ENCODE measurements at regions not wholly inside any gene's neighbourhood (a gene's known extent, or its start where the extent isn't known, plus 50 kb on each side); places are given as distances from the start of the nearest gene placed in this dataset.

GRCh38 chr1:79196211-79196610 is 189.7 kb upstream of the ADGRL4 start:
- H3K9me3 ChIP-seq, result no peaks in the 10 kb centered on the region
- intact Hi-C loops (cut with DNase I), result no loop called here
- no peak overlapping the region for H3K4me3 ChIP-seq
- no peak overlapping the region for H3K27ac ChIP-seq
- no peaks in the 10 kb centered on the region for H3K36me3 ChIP-seq
- TF ChIP-seq POLR2A (IDR thresholded peaks at IDR 0.05), result no peak
- TF ChIP-seq CTCF (IDR thresholded peaks at IDR 0.05), result no peak
- H3K27me3 ChIP-seq, result no peaks in the 10 kb centered on the region
- WGBS, 2 donors, result 80 to 83% methylated on average over 2 of the region's 2 CpGs
- H3K4me1 ChIP-seq, result no peaks in the 10 kb centered on the region
- no peak for DNase-seq

- 23 to 29% methylated on average over 7 of the region's 7 CpGs for WGBS, 2 donors
- DNase-seq, result no peak
- no peaks in the 10 kb centered on the region for H3K27me3 ChIP-seq
- no peak for TF ChIP-seq CTCF (IDR thresholded peaks at IDR 0.05)
- intact Hi-C loops (cut with DNase I), result no loop called here
- H3K4me3 ChIP-seq, result no peak overlapping the region
- no peak overlapping the region for H3K27ac ChIP-seq
- H3K4me1 ChIP-seq, result no peaks in the 10 kb centered on the region
- H3K9me3 ChIP-seq, result no peaks in the 10 kb centered on the region
- no peaks in the 10 kb centered on the region for H3K36me3 ChIP-seq
These were observed 186.9 kb upstream of the ADGRL4 start for GRCh38 chr1:79193211-79194079.

GRCh38 chr1:79190074-79190473 is 183.5 kb upstream of the ADGRL4 start:
- no peak for DNase-seq
- WGBS, 2 donors, result 57 to 62% methylated on average over 1 of the region's 1 CpG
- no peak overlapping the region for H3K4me3 ChIP-seq

GRCh38 chr1:79188337-79188736 is 181.8 kb upstream of the ADGRL4 start:
- Histone ChIP-seq H3K4me3 (peak overlapping the region in 1 of 4 donors; percentile 15), H3K4me1 (no peaks in the 10 kb centered on the region), H3K36me3 (no peaks in the 10 kb centered on the region), H3K9me3 (no peaks in the 10 kb centered on the region), H3K27me3 (no peaks in the 10 kb centered on the region), H3K27ac (no peak overlapping the region)
- TF ChIP-seq CTCF (IDR thresholded peaks at IDR 0.05) (no peak), POLR2A (IDR thresholded peaks at IDR 0.05) (no peak)
- DNase-seq, result no peak
- intact Hi-C loops (cut with DNase I), result no loop called here
- WGBS, 2 donors, result 30 to 31% methylated on average over 2 of the region's 2 CpGs

More at GRCh38 chr1:79190074-79190473, 183.5 kb upstream of the ADGRL4 start:
- no peak for TF ChIP-seq POLR2A (IDR thresholded peaks at IDR 0.05)
- TF ChIP-seq CTCF (IDR thresholded peaks at IDR 0.05), result no peak
- Histone ChIP-seq H3K9me3 (no peaks in the 10 kb centered on the region), H3K27ac (no peak overlapping the region), H3K36me3 (no peaks in the 10 kb centered on the region), H3K4me1 (no peaks in the 10 kb centered on the region), H3K27me3 (no peaks in the 10 kb centered on the region)
- intact Hi-C loops (cut with DNase I), result no loop called here

- no peak overlapping the region for H3K4me3 ChIP-seq
- no peaks in the 10 kb centered on the region for H3K4me1 ChIP-seq
- DNase-seq, result no peak
- no peaks in the 10 kb centered on the region for H3K36me3 ChIP-seq
- intact Hi-C loops (cut with DNase I), result no loop called here
- no peak overlapping the region for H3K27ac ChIP-seq
- TF ChIP-seq POLR2A (IDR thresholded peaks at IDR 0.05) (no peak), CTCF (IDR thresholded peaks at IDR 0.05) (no peak)
- H3K9me3 ChIP-seq, result no peaks in the 10 kb centered on the region
- no peaks in the 10 kb centered on the region for H3K27me3 ChIP-seq
These were observed 179.7 kb upstream of the ADGRL4 start for GRCh38 chr1:79186260-79186659.
